Central memory CD8-positive, alpha-beta T cell (primary cell): ENCODE measurements at regions not wholly inside any gene's neighbourhood (a gene's known extent, or its start where the extent isn't known, plus 50 kb on each side); places are given as distances from the start of the nearest gene placed in this dataset.

ENCODE experiments used
- ATAC-seq: fragments of 150-1000 bp; cut with Tn5 transposase; replicated peaks from 2 replicates; pipeline ENCODE4 v1.10.0; 2022; ENCODE audit warnings: mild to moderate bottlenecking, moderate FRiP score, moderate number of reproducible peaks; ENCODE audit not compliant: poor library complexity, severe bottlenecking; ENCODE audit errors: extremely low read depth
- DNase-seq, 2 donors: peaks; one replicate each; pipeline ENCODE4 v3.0.0; 2021; ENCODE audit warnings: low spot score in 2 of 2
- H3K27ac Mint-ChIP-seq: one replicate; pipeline ENCODE4 v1.8.0; 2022; ENCODE audit warnings: low read depth, mild to moderate bottlenecking, moderate library complexity, mixed read lengths
- H3K27me3 Mint-ChIP-seq: one replicate; pipeline ENCODE4 v1.8.0; 2022; ENCODE audit warnings: mixed read lengths
- H3K36me3 Mint-ChIP-seq: one replicate; pipeline ENCODE4 v1.8.0; 2022; ENCODE audit warnings: mild to moderate bottlenecking, moderate library complexity, mixed read lengths; ENCODE audit not compliant: insufficient read depth
- H3K4me1 Mint-ChIP-seq: one replicate; pipeline ENCODE4 v1.8.0; 2022; ENCODE audit warnings: mixed read lengths
- H3K4me3 Mint-ChIP-seq: one replicate; pipeline ENCODE4 v1.8.0; 2022; ENCODE audit warnings: mild to moderate bottlenecking, moderate library complexity, mixed read lengths
- H3K9me3 Mint-ChIP-seq: one replicate; pipeline ENCODE4 v1.8.0; 2022; ENCODE audit warnings: mixed read lengths

DNA sequence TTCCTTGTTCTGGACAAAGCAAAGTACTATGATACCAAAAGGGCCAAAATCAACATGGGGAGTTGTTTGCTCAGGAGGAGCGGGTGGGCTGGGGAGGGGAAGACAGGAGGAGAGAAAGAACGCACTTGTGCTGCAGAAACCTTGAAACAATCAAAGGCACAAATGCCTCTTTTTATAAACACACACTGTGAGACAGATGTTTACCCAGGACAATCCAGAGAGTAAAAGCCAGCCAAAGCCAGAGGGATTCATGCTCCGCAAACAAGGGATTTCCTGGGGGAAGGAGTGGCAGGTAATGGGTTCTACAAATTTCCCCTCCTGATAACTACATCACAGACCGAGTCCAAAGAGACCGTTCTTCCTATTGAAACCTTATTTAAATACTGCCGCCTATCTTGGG is 323.5 kb upstream of the SKOR2 start:
- Mint-ChIP-seq H3K27ac (no peak overlapping the region), H3K4me3 (no peak overlapping the region), H3K36me3 (no peaks in the 10 kb centered on the region), H3K27me3 (peaks cover 19% of the 10 kb centered on the region), H3K9me3 (no peaks in the 10 kb centered on the region), H3K4me1 (no peaks in the 10 kb centered on the region)
- DNase-seq (no peak), ATAC-seq (no peak)

DNA sequence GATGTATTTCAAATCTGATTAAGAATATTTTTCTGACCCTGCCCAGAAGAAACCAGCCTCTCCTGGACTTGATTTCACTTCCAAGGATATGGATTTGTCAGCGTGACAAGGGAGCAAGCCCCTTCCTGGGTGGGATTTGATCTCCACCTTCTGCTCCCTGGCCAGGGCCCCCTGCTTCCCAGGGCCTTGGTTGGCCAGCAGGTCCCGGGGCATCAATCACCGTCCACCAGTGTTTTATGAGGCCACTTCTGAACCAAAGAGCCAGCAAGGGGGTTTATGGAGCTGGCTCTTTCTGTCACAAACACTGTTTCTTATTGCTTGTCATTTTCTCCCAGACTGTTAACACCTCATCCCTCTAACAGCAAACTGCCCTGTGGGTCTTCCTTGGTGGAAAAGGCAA is 320.5 kb upstream of the SKOR2 start:
- no peak for DNase-seq
- ATAC-seq, result no peak
- Mint-ChIP-seq H3K27ac (no peak overlapping the region), H3K4me3 (no peak overlapping the region), H3K27me3 (peaks cover 1% of the 10 kb centered on the region), H3K36me3 (no peaks in the 10 kb centered on the region), H3K4me1 (no peaks in the 10 kb centered on the region), H3K9me3 (no peaks in the 10 kb centered on the region)

DNA sequence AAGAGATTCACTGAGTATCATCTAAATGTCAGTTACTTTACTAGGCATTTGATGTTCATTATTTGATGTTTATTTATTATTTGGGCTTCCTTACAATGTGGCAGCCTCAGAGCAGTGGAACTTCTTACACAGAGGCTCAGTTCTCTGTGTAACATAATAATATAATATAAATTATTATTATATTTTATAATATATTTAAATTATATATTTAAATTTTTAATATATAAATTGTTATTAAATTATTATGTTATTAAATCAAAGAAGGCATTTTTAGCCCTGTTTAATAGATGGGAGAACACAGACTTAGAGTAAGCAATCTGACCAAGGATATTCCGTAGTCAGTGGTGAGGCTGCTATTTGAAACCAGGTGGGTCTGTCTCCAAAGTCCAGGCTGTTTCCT is 315.3 kb upstream of the SKOR2 start:
- peaks cover 5% of the 10 kb centered on the region for H3K27me3 Mint-ChIP-seq
- no peak overlapping the region for H3K4me3 Mint-ChIP-seq
- ATAC-seq, result no peak
- no peak overlapping the region for H3K27ac Mint-ChIP-seq
- H3K4me1 Mint-ChIP-seq, result no peaks in the 10 kb centered on the region
- DNase-seq, result no peak
- H3K9me3 Mint-ChIP-seq, result peaks cover 4% of the 10 kb centered on the region
- no peaks in the 10 kb centered on the region for H3K36me3 Mint-ChIP-seq

DNA sequence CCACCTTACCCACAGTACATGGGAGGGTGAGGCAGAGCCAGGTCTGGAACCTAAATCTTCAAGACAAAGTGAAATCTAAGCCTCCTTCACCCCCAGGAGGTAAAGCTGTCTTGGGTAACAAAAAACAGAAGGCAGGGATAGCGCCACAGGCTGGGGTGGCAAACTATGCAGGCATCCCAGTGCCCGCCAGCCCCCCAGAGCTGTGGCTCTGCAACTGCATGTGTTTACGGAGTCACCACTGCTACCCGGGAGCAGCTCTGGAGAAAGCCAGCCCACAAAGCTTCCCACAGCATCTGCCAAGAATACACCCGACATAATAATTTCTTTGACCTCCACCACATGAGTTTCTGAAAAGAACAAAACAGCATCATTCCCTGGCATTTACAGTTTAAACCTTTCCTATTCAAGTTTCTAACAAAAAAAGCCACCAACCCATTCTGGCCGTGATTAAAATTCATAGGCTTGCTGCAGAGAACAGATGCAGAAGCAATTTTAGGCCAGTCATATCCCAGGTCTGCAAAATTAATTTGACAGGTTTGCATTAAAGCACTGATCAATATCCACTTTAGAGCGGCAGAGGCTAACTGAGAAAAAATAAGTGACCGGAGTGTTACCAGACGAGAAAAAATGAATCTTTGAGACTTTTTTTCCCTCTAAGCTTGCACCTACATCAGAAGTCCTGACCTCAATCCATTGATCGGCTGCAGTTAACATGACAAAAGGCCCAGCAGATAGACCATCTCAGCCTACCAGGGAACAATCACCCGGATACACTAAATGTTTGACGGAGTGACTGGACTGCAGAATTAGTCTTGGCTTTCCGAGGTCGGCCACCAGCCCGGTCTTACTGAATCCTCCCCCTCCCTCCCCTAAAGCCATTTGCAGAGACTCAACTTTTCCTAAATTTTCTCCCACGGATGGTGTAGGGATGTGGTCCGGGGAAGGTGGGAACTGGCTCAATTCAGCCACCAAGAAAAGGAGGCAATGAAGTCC is 309.6 kb upstream of the SKOR2 start:
- H3K36me3 Mint-ChIP-seq, result no peaks in the 10 kb centered on the region
- no peaks in the 10 kb centered on the region for H3K4me1 Mint-ChIP-seq
- H3K9me3 Mint-ChIP-seq, result peaks cover 4% of the 10 kb centered on the region
- ATAC-seq (no peak), DNase-seq (no peak)
- no peak overlapping the region for H3K27ac Mint-ChIP-seq
- peaks cover 35% of the 10 kb centered on the region for H3K27me3 Mint-ChIP-seq
- H3K4me3 Mint-ChIP-seq, result no peak overlapping the region

DNA sequence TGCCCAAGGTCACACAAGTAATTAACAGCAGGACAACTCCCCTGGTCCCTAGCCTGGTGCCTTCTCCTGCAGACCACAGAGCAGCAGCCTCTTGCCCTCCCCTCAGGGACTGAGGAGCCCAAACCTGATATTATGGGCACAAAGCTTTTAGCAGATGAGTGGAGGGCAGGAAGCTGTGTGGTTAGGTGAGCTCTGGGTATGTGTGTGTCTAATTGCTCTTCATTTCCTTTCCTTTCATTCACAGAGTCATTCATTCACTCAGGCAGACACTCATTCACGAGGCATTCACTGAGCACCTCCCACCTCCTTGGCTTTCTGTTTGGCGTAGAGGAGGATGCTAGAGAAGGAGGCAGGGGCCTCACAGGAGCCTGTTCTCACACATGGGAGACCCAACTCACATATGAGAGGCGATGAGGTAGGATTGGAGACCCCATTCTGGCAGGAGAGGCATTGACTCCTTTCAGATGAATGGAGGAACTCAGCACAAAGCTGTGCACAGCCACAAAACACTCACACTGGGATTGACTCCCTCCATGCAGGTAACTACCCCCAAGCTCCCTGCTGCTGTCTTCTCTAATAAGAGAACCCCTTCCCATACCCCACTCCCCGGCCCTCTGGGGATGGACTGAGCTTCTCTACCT is 306.8 kb upstream of the SKOR2 start:
- H3K4me3 Mint-ChIP-seq, result no peak overlapping the region
- no peaks in the 10 kb centered on the region for H3K4me1 Mint-ChIP-seq
- H3K27ac Mint-ChIP-seq, result no peak overlapping the region
- H3K27me3 Mint-ChIP-seq, result peaks cover 35% of the 10 kb centered on the region
- H3K9me3 Mint-ChIP-seq, result no peaks in the 10 kb centered on the region
- H3K36me3 Mint-ChIP-seq, result no peaks in the 10 kb centered on the region
- DNase-seq, result no peak
- no peak for ATAC-seq

DNA sequence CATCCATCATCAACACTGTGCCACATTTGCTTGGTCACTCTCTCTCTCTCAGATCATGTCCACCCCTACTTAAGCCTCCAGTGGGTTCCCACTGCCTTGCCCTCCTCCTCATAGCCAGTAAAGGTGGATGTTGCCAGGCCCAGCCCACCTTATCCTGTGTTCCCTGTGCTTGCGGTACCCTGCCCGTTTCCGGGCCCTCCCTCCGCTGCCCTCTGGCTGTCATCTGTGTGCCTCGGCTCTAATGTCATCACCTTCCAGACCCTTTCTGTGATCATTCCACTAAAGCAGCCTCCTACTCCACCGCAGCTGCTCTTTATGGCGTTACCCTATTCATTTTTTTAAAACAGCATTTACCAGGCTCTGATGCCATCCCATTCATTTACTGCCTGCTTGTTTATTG is 305.7 kb upstream of the SKOR2 start:
- Mint-ChIP-seq H3K4me3 (no peak overlapping the region), H3K9me3 (no peaks in the 10 kb centered on the region), H3K4me1 (no peaks in the 10 kb centered on the region), H3K27ac (no peak overlapping the region), H3K36me3 (no peaks in the 10 kb centered on the region), H3K27me3 (peaks cover 34% of the 10 kb centered on the region)
- DNase-seq (no peak), ATAC-seq (no peak)

DNA sequence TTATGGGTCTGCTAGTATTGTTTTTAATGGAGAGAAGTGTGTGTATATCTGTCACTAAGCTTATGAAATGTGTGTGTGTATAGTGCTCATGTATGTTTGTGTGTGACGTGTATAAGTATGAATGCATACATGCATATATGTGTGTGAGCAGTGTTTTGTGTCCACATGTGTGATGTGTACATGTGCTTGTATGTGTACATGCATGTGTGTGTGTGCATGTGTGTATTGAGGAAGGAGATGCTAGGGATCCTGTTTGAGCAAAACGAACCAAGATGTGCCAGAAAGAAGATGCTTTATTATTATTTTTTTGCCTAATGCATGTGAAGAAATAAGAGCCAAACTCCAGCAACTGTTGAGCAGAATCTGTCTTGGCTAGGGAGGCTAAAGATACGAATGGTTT is 301.3 kb upstream of the SKOR2 start:
- Mint-ChIP-seq H3K9me3 (no peaks in the 10 kb centered on the region), H3K4me1 (no peaks in the 10 kb centered on the region), H3K27me3 (peaks cover 11% of the 10 kb centered on the region), H3K4me3 (no peak overlapping the region), H3K36me3 (no peaks in the 10 kb centered on the region), H3K27ac (no peak overlapping the region)
- ATAC-seq (no peak), DNase-seq (no peak)

DNA sequence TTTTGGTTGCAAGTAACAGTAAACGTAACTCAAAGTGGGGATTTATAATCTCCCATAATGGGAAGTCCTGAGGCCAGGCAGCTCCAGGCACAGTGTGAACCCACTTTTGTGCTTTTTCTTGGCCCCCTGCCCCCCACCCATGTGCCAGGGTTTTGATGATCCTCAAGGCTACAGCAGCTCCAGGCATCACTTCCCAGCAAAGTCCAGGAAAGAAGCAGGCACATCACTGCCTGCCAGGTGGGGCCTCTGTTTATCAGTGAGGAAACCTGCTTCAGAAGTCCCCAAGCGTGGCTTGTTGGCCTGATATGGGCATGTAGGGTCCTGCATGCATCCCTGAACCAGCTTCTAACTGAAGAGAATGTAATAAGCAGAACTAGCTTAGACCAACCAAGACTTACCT is 299.2 kb upstream of the SKOR2 start:
- Mint-ChIP-seq H3K4me3 (no peak overlapping the region), H3K9me3 (no peaks in the 10 kb centered on the region), H3K36me3 (no peaks in the 10 kb centered on the region), H3K4me1 (no peaks in the 10 kb centered on the region), H3K27me3 (peaks cover 23% of the 10 kb centered on the region), H3K27ac (no peak overlapping the region)
- DNase-seq (no peak), ATAC-seq (no peak)

DNA sequence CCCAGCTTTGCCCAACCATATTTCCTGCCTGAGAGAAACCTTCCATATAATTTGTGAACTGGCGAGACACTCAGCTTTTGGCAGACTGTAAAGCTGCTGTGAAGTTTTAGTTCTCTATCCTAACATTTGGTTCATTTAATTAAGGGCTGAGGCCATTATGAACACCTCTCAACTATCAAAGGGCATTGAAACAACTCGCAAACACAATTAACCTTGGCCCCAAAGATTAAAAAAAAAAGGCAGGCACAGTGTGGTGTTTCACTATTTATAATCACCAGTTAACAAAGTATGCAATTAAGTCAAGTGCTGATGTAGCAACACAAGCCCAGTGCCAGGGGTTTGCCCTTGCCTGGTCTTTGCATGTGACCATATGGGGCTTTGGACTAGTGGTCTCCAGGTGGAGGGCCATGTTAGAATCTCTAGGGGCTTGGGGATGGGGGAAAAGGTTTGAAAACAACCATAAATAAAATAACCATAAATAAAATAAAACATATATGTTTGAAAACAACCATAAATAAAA is 297.6 kb upstream of the SKOR2 start:
- Mint-ChIP-seq H3K27me3 (peaks cover 30% of the 10 kb centered on the region), H3K4me3 (no peak overlapping the region), H3K36me3 (no peaks in the 10 kb centered on the region), H3K27ac (no peak overlapping the region), H3K4me1 (no peaks in the 10 kb centered on the region), H3K9me3 (no peaks in the 10 kb centered on the region)
- DNase-seq (no peak), ATAC-seq (no peak)

DNA sequence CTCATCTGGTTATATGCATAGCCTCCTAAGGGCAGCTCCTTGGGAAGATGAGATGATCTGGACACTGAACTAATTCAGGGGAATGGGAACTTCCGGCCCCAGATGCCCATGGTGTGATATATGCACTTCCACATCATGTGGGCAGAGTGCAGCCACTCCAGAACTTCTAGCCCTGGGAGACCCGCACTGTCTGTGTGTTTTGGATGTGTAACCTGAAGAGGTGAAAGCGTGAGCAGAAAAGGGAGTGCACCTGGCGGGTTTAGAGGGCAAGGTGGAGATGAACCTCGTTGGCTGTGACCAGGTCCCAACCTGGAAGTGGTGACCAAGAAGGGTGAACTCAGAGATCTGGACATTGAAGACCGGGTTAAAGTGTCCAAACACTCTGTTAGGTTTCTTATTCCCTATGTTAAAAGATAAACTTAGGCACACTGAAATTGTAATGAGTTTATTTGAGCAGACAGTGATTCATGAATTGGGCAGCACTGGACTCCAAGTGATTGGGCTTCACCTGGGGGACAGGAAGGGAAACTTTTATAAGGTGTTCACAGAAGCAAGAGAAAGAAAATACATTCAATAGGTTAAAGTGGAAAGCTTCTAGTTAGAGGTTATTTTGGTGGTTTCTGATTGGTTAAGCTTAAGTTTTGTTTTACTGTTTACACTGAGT is 296.2 kb upstream of the SKOR2 start:
- no peaks in the 10 kb centered on the region for H3K36me3 Mint-ChIP-seq
- peaks cover 30% of the 10 kb centered on the region for H3K27me3 Mint-ChIP-seq
- H3K4me3 Mint-ChIP-seq, result no peak overlapping the region
- no peak overlapping the region for H3K27ac Mint-ChIP-seq
- H3K4me1 Mint-ChIP-seq, result no peaks in the 10 kb centered on the region
- ATAC-seq (no peak), DNase-seq (no peak)
- H3K9me3 Mint-ChIP-seq, result no peaks in the 10 kb centered on the region

DNA sequence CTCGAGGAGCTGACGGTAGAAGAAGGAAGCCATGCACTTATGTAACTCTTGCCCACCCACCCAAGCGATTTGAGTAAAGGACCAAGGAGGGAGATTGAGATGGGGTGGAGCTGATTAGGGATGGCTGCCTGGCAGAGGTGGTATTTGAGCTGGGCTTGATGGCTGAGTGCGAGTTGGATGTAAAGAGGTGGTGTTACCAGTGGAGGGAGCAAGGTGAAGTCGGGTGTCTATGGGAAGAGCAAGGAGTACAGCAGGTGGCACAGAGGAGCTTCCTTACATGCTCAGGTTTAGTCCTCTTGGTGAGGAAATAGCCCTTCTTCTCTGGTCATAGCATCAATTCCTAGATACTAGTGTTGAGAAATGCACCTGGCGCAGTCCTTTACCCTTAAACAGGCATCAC is 294.2 kb upstream of the SKOR2 start:
- ATAC-seq (no peak), DNase-seq (no peak)
- no peak overlapping the region for H3K4me3 Mint-ChIP-seq
- H3K9me3 Mint-ChIP-seq, result no peaks in the 10 kb centered on the region
- no peaks in the 10 kb centered on the region for H3K4me1 Mint-ChIP-seq
- H3K27me3 Mint-ChIP-seq, result peaks cover 31% of the 10 kb centered on the region
- H3K36me3 Mint-ChIP-seq, result no peaks in the 10 kb centered on the region
- H3K27ac Mint-ChIP-seq, result no peak overlapping the region

DNA sequence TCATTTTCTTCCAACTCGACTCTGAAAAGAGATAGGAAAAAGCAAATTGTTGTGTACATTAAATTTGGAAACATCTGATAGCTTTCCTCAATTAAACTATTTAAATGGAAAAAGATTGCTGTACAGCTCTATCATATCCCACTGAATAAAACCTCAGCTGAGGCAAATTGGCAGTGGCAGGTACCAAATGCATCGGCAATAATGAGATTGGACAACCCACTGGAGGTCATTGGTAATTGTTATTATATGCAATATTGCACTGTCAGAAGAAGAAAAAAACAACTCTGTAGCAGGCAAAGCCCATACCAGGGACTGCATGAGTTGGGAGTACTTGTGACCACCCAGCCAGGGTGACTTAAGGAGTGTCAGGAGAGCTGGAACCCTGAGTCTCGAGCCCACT is 291.6 kb upstream of the SKOR2 start:
- Mint-ChIP-seq H3K27ac (no peak overlapping the region), H3K4me3 (no peak overlapping the region), H3K9me3 (no peaks in the 10 kb centered on the region), H3K36me3 (no peaks in the 10 kb centered on the region), H3K27me3 (peaks cover 31% of the 10 kb centered on the region), H3K4me1 (no peaks in the 10 kb centered on the region)
- no peak for ATAC-seq
- DNase-seq, result no peak
